AG04450 (cell line): ENCODE measurements at regions not wholly inside any gene's neighbourhood (a gene's known extent, or its start where the extent isn't known, plus 50 kb on each side); places are given as distances from the start of the nearest gene placed in this dataset.

Experiments
- CTCF ChIA-PET: fragments of 300-600, 350-600 bp; formaldehyde crosslinking; extraction: SDS; loops from one replicate; lab custom pipeline; 2022; ENCODE audit warnings: antibody characterized with exemption, inconsistent platforms; lab: Charles Lee
- POLR2A ChIA-PET: fragments of 350-600 bp; formaldehyde crosslinking; extraction: SDS; loops from one replicate; lab custom pipeline; 2021; ENCODE audit warnings: antibody characterized with exemption, inconsistent platforms; lab: Yijun Ruan, JAX
- DNase-seq: peaks from one replicate; pipeline ENCODE4 v3.0.0-alpha.2; 2011; ENCODE audit warnings: low read depth, low spot score
- H3K27ac ChIP-seq: one replicate; pipeline ENCODE4 v1.5.1; 2012; ENCODE audit warnings: low read depth, low read length, control low read depth
- H3K27me3 ChIP-seq: one replicate; pipeline ENCODE4 v1.6.0; 2012; ENCODE audit warnings: low read length; ENCODE audit not compliant: control insufficient read depth, insufficient read depth
- H3K4me3 ChIP-seq: 2 replicates; pipeline ENCODE4 v1.5.1; 2011; ENCODE audit warnings: mild to moderate bottlenecking, low read depth, low read length, control low read depth
- H3K9me3 ChIP-seq: 2 replicates; pipeline ENCODE4 v1.5.1; 2012; ENCODE audit warnings: low read length; ENCODE audit not compliant: control insufficient read depth, insufficient read depth
- TF ChIP-seq, protein P1 (sequence below): IDR thresholded peaks from 2 replicates; pipeline ENCODE4 v1.5.1; 2011; ENCODE audit warnings: low read depth, low read length, control low read depth, inconsistent platforms

DNA sequence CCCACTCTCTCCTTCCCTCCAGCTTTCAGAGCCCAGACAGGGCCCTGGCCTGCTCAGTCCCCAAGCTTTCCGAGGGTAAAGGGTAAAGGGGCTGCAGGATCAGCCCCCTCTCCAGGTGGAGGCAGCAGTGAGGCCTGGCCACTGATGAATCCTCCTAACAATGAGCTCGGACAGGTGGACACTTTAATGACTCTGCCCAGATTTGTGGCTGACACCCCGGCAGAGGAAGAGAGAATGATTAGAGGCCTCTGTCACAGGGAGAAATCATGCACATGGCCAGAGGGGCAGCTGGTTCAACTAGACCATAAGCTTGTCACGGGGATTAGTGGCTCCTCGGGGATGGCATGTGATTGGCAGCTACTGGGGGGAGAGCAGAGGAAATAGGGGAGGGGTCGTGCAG lies 587.5 kb upstream of the B3GAT1 start:
- no peak overlapping the region for H3K4me3 ChIP-seq
- no peaks in the 10 kb centered on the region; the same call in 1 of the 2 replicates for H3K9me3 ChIP-seq
- no peak overlapping the region for H3K27ac ChIP-seq
- no peaks in the 10 kb centered on the region for H3K27me3 ChIP-seq
- ChIA-PET POLR2A (no interaction called here), CTCF (no interaction called here)
- TF ChIP-seq, protein P1, sequence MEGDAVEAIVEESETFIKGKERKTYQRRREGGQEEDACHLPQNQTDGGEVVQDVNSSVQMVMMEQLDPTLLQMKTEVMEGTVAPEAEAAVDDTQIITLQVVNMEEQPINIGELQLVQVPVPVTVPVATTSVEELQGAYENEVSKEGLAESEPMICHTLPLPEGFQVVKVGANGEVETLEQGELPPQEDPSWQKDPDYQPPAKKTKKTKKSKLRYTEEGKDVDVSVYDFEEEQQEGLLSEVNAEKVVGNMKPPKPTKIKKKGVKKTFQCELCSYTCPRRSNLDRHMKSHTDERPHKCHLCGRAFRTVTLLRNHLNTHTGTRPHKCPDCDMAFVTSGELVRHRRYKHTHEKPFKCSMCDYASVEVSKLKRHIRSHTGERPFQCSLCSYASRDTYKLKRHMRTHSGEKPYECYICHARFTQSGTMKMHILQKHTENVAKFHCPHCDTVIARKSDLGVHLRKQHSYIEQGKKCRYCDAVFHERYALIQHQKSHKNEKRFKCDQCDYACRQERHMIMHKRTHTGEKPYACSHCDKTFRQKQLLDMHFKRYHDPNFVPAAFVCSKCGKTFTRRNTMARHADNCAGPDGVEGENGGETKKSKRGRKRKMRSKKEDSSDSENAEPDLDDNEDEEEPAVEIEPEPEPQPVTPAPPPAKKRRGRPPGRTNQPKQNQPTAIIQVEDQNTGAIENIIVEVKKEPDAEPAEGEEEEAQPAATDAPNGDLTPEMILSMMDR: no peak
- no peak for DNase-seq

GRCh38 chr11:134997652-134998320 lies 585.7 kb upstream of the B3GAT1 start:
- Histone ChIP-seq H3K27me3 (no peaks in the 10 kb centered on the region), H3K4me3 (no peak overlapping the region), H3K27ac (no peak overlapping the region), H3K9me3 (no peaks in the 10 kb centered on the region; the same call in 1 of the 2 replicates)
- ChIA-PET POLR2A (no interaction called here), CTCF (no interaction called here)
- DNase-seq: no peak
- TF ChIP-seq, protein P1: no peak

DNA sequence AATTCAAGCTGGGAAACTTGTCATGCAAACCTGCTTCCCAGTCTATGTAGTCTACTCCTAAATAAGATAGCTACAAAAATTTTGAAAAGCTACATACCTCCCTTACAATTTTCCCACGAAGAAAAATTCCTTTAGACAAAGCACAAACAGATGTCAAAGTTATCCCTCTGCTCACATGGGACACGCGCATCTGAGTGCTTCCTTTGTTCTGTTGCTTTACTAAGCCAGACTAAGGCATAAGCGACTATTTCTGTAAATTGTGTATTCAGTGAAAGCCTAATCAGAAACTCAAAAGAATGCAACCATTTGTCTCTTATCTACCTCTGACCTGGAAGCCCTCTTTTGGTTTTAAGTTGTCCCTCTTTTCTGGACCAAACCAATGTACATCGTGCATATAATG lies 583.7 kb upstream of the B3GAT1 start:
- Histone ChIP-seq H3K4me3 (no peak overlapping the region), H3K27ac (no peak overlapping the region), H3K27me3 (no peaks in the 10 kb centered on the region), H3K9me3 (no peaks in the 10 kb centered on the region; the same call in 1 of the 2 replicates)
- no peak for DNase-seq
- ChIA-PET POLR2A (no interaction called here), CTCF (no interaction called here)
- TF ChIP-seq, protein P1: no peak

- TF ChIP-seq, protein P1: no peak
- ChIA-PET POLR2A (no interaction called here), CTCF (no interaction called here)
- H3K27me3 ChIP-seq: no peaks in the 10 kb centered on the region
- H3K4me3 ChIP-seq: no peak overlapping the region
- no peak overlapping the region for H3K27ac ChIP-seq
- no peak for DNase-seq
- no peaks in the 10 kb centered on the region; the same call in 1 of the 2 replicates for H3K9me3 ChIP-seq
Observed at GRCh38 chr11:134994431-134994830, 582.4 kb upstream of the B3GAT1 start.

DNA sequence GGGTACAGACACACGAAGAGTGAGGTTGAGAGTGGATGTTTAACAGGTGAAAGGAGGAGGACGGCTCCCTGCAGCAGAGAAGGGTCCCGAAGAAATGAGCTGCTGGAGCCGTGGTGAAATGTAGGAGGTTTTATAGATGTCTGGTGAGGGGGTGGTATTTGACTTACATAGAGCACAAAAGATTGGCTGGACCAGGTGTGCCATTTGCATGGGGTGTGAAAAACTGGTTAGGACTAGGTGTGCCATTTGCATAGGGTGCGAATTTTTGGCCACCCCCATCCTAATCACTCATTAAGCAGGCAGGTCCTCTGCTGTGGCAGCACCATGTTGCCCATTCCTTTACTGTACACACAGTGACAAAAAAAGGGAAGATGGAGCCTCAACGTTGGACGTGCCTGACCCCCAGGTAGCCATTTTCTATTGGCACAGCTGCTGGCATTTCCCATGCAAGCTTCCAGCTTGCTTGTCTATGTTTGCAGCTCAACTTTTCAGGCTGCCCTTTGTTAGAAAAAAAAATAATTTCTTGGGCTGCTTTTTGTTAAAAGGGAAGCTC lies 581.7 kb upstream of the B3GAT1 start:
- no peaks in the 10 kb centered on the region for H3K9me3 ChIP-seq
- H3K27ac ChIP-seq: no peak overlapping the region
- POLR2A ChIA-PET: no interaction called here
- H3K4me3 ChIP-seq: no peak overlapping the region
- CTCF ChIA-PET: no interaction called here
- TF ChIP-seq, protein P1: no peak
- no peak for DNase-seq
- H3K27me3 ChIP-seq: no peaks in the 10 kb centered on the region
